CD14-positive monocyte (primary cell): ENCODE measurements at regions not wholly inside any gene's neighbourhood (a gene's known extent, or its start where the extent isn't known, plus 50 kb on each side); places are given as distances from the start of the nearest gene placed in this dataset.

Experiments used
- DNase-seq, 3 donors: peaks; one replicate each; pipeline ENCODE4 v3.0.0-alpha.2; 2011 to 2022
- H2AFZ ChIP-seq: 2 replicates; pipeline ENCODE4 v1.6.0; 2012; ENCODE audit warnings: mild to moderate bottlenecking, low read depth, low read length, inconsistent platforms; ENCODE audit not compliant: insufficient read depth, poor library complexity, severe bottlenecking
- H3K27ac ChIP-seq, 2 donors: 1 replicate in 1 of 2; 2 replicates in 1 of 2; pipeline ENCODE4 v1.5.1; 2012 to 2013; ENCODE audit warnings: low read length in 2 of 2, control low read depth in 1 of 2, inconsistent platforms in 1 of 2, low read depth in 1 of 2, mild to moderate bottlenecking in 1 of 2
- H3K27me3 ChIP-seq, 2 donors: one replicate each; pipeline versions ENCODE4 v1.6.0 to v1.6.1; 2011 to 2013; ENCODE audit warnings: low read length in 2 of 2; ENCODE audit not compliant: control insufficient read depth in 2 of 2, insufficient read depth in 2 of 2
- H3K36me3 ChIP-seq, 2 donors: replicated peaks in 1 of 2; 1 replicate in 1 of 2; 2 replicates in 1 of 2; pipeline versions ENCODE4 v1.5.1 to v1.6.1; 2012 to 2013; ENCODE audit warnings: low read length in 2 of 2, control low read depth in 1 of 2, inconsistent platforms in 1 of 2, mild to moderate bottlenecking in 1 of 2; ENCODE audit not compliant: insufficient read depth in 2 of 2, control insufficient read depth in 1 of 2
- H3K4me1 ChIP-seq, 2 donors: 1 replicate in 1 of 2; 2 replicates in 1 of 2; pipeline versions ENCODE4 v1.5.1 to v1.6.1; 2012 to 2013; ENCODE audit warnings: low read length in 2 of 2, control low read depth in 1 of 2, inconsistent platforms in 1 of 2, mild to moderate bottlenecking in 1 of 2, moderate library complexity in 1 of 2; ENCODE audit not compliant: insufficient read depth in 2 of 2, control insufficient read depth in 1 of 2
- H3K4me2 ChIP-seq: replicated peaks from 2 replicates; pipeline ENCODE3; 2012; ENCODE audit warnings: low read length, moderate library complexity, mild to moderate bottlenecking; ENCODE audit not compliant: poor library complexity, severe bottlenecking; ENCODE audit errors: extremely low read depth
- H3K4me3 ChIP-seq, 3 experiments: fragments of 200-600 bp in 1 of 3; sonication (generic) in 1 of 3; replicated peaks in 1 of 3; 1 replicate in 2 of 3; 2 replicates in 1 of 3; pipeline ENCODE4 v1.5.1; 2011 to 2013; ENCODE audit warnings: low read length in 3 of 3, mild to moderate bottlenecking in 3 of 3, control low read depth in 2 of 3, low read depth in 2 of 3, inconsistent platforms in 1 of 3, moderate library complexity in 1 of 3
- H3K79me2 ChIP-seq: 2 replicates; pipeline ENCODE4 v1.6.0; 2012; ENCODE audit warnings: mild to moderate bottlenecking, control low read depth, inconsistent platforms, low read length, moderate library complexity; ENCODE audit not compliant: insufficient read depth
- H3K9ac ChIP-seq: 2 replicates; pipeline ENCODE4 v1.6.0; 2017; ENCODE audit warnings: low read length, mild to moderate bottlenecking; ENCODE audit not compliant: insufficient read depth, poor library complexity, severe bottlenecking
- H3K9me3 ChIP-seq, 2 donors: replicated peaks in 1 of 2; 1 replicate in 1 of 2; 2 replicates in 1 of 2; pipeline versions ENCODE4 v1.5.1 to v1.6.1; 2012 to 2013; ENCODE audit warnings: low read length in 2 of 2, control low read depth in 1 of 2; ENCODE audit not compliant: control insufficient read depth in 1 of 2, insufficient read depth in 1 of 2
- H4K20me1 ChIP-seq: 2 replicates; pipeline ENCODE4 v1.6.0; 2012; ENCODE audit warnings: mild to moderate bottlenecking, low read length, control low read depth, moderate library complexity; ENCODE audit not compliant: insufficient read depth
- H3K27ac Mint-ChIP-seq, 7 donors: one replicate each; pipeline ENCODE4 v1.8.0; 2020; ENCODE audit warnings: mild to moderate bottlenecking in 7 of 7, mixed read lengths in 7 of 7, moderate library complexity in 6 of 7, inconsistent platforms in 2 of 7
- H3K27me3 Mint-ChIP-seq, 3 donors: one replicate each; pipeline ENCODE4 v1.8.0; 2021 to 2022; ENCODE audit warnings: low read depth in 3 of 3, mild to moderate bottlenecking in 3 of 3, mixed read lengths in 3 of 3, moderate library complexity in 3 of 3, inconsistent platforms in 1 of 3
- H3K36me3 Mint-ChIP-seq, 2 donors: one replicate each; pipeline ENCODE4 v1.8.0; 2020; ENCODE audit warnings: mixed read lengths in 2 of 2, inconsistent platforms in 1 of 2, mild to moderate bottlenecking in 1 of 2
- H3K4me1 Mint-ChIP-seq: one replicate; pipeline ENCODE4 v1.8.0; 2020; ENCODE audit warnings: mild to moderate bottlenecking, mixed read lengths
- H3K4me3 Mint-ChIP-seq, 2 donors: one replicate each; pipeline ENCODE4 v1.8.0; 2020; ENCODE audit warnings: mild to moderate bottlenecking in 2 of 2, mixed read lengths in 2 of 2, moderate library complexity in 1 of 2
- H3K9me3 Mint-ChIP-seq, 7 donors: one replicate each; pipeline ENCODE4 v1.8.0; 2020 to 2022; ENCODE audit warnings: mixed read lengths in 7 of 7, mild to moderate bottlenecking in 6 of 7, moderate library complexity in 6 of 7, inconsistent platforms in 2 of 7
- CTCF ChIP-seq: fragments of 200-600 bp; IDR thresholded peaks from one replicate; pipeline ENCODE4 v1.8.0; 2022; ENCODE audit warnings: antibody characterized with exemption, mild to moderate bottlenecking
- WGBS: methylation state at CpG from one replicate; pipeline ENCODE4 v1.1.5; 2013; ENCODE audit warnings: missing lambda C conversion rate; ENCODE audit not compliant: insufficient coverage; 5-methylcytosine and 5-hydroxymethylcytosine counted together
- intact Hi-C, 2 donors: fragments of 100-400 bp; cut with micrococcal nuclease; formaldehyde crosslinking; loops; one replicate each; pipeline versions ENCODE4 v1.15.0 to v1.15.1; 2023

DNA sequence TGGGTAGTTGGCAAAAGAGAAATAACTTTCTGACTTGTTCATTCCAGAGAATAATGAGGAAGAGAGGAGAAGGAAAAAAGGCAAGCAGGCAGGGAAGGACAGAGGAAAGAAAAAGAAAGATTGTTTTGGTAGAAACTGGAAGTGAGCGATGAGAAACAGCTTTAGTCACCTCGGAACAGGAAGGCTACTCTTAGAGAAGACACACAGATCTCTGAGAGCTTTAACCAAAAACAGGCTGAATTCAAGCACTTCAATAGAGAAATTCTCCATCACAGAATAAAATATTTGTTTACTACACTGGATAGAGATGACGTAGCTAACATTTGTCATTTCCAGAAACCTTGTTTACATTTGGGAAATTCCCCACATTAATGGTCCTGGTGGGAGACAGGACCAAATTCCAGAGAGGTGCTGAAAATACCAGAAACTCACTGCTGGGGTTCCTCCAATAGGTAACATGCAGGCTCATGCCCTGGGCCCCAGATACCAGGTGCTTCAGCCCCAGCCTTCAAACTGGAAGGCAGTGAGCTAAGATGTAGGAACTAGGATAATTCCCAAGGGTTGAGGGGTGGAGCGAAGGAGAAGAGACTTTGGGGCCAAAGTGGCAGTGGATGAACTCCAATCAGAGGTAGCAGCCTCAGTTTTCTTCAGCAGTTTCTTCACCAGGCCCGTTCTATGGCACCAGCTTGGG lies 227.7 kb upstream of the GRAMD2B start:
- TF ChIP-seq CTCF = no peak
- Mint-ChIP-seq H3K9me3 (peaks cover 2 to 14% (median 5%) of the 10 kb centered on the region in 7 donors), H3K27ac (no peak overlapping the region), H3K4me1 (no peaks in the 10 kb centered on the region), H3K27me3 (no peaks in the 10 kb centered on the region), H3K36me3 (no peaks in the 10 kb centered on the region), H3K4me3 (no peak overlapping the region)
- intact Hi-C loops = no loop called here
- no peak for DNase-seq
- peaks cover 9 to 13% of the 10 kb centered on the region in 2 donors for H3K9me3 ChIP-seq
- H3K4me1 ChIP-seq = no peaks in the 10 kb centered on the region
- H3K4me3 ChIP-seq = no peak overlapping the region
- no peaks in the 10 kb centered on the region for H3K36me3 ChIP-seq
- H3K27me3 ChIP-seq = no peaks in the 10 kb centered on the region
- H3K79me2 ChIP-seq = no peaks in the 10 kb centered on the region
- no peak overlapping the region for H3K9ac ChIP-seq
- no peak overlapping the region for H2AFZ ChIP-seq
- no peaks in the 10 kb centered on the region for H4K20me1 ChIP-seq
- no peak overlapping the region for H3K4me2 ChIP-seq
- 100% methylated on average over 1 of the region's 5 CpGs for WGBS
- no peak overlapping the region for H3K27ac ChIP-seq

GRCh38 chr5:126198531-126198930 lies 224.7 kb upstream of the GRAMD2B start:
- Mint-ChIP-seq H3K27ac (no peak overlapping the region), H3K36me3 (no peaks in the 10 kb centered on the region), H3K4me3 (no peak overlapping the region), H3K4me1 (no peaks in the 10 kb centered on the region), H3K27me3 (no peaks in the 10 kb centered on the region), H3K9me3 (peaks cover 4 to 33% (median 11%) of the 10 kb centered on the region in 7 donors)
- H4K20me1 ChIP-seq = no peaks in the 10 kb centered on the region
- TF ChIP-seq CTCF = no peak
- H3K4me3 ChIP-seq = no peak overlapping the region
- H3K9ac ChIP-seq = no peak overlapping the region
- no peaks in the 10 kb centered on the region for H3K4me1 ChIP-seq
- no peak overlapping the region for H3K4me2 ChIP-seq
- intact Hi-C loops = no loop called here
- no CpG with 5 or more reads among the region's 2 CpGs for WGBS
- no peaks in the 10 kb centered on the region for H3K36me3 ChIP-seq
- H3K79me2 ChIP-seq = no peaks in the 10 kb centered on the region
- no peak overlapping the region for H3K27ac ChIP-seq
- peaks cover 23 to 29% of the 10 kb centered on the region in 2 donors for H3K9me3 ChIP-seq
- no peak overlapping the region for H2AFZ ChIP-seq
- H3K27me3 ChIP-seq = no peaks in the 10 kb centered on the region
- no peak for DNase-seq
